Upper lobe of right lung (tissue), 1 donor: ENCODE measurements at regions not wholly inside any gene's neighbourhood (a gene's known extent, or its start where the extent isn't known, plus 50 kb on each side); places are given as distances from the start of the nearest gene placed in this dataset.

Source experiments
- ATAC-seq: fragments of 200-7000 bp; cut with Tn5 transposase; one replicate; pipeline ENCODE4 v1.9.1; 2020; ENCODE audit warnings: mild to moderate bottlenecking, moderate library complexity
- DNase-seq: peaks from one replicate; pipeline ENCODE4 v3.0.0-alpha.2; 2020
- H3K27ac ChIP-seq: fragments of 200-600 bp; one replicate; pipeline ENCODE4 v1.8.0; 2022
- H3K27me3 ChIP-seq: fragments of 200-600 bp; one replicate; pipeline ENCODE4 v1.8.0; 2022; ENCODE audit warnings: mild to moderate bottlenecking
- H3K36me3 ChIP-seq: fragments of 200-600 bp; one replicate; pipeline ENCODE4 v1.8.0; 2022
- H3K4me1 ChIP-seq: fragments of 200-600 bp; one replicate; pipeline ENCODE4 v1.8.0; 2022
- H3K4me3 ChIP-seq: fragments of 200-600 bp; one replicate; pipeline ENCODE4 v1.8.0; 2022; ENCODE audit warnings: mild to moderate bottlenecking
- H3K9me3 ChIP-seq: fragments of 200-600 bp; one replicate; pipeline ENCODE4 v1.8.0; 2022
- CTCF ChIP-seq: fragments of 200-600 bp; IDR thresholded peaks from one replicate; pipeline ENCODE4 v1.8.0; 2022; ENCODE audit warnings: antibody characterized with exemption
- intact Hi-C: fragments of 100-400 bp; cut with DNase I; formaldehyde crosslinking; loops from one replicate; pipeline ENCODE4 v1.11.0; 2022
- donor health status: DM: no; HTN: yes; CAD: no; lungs with severe emphysema.

DNA sequence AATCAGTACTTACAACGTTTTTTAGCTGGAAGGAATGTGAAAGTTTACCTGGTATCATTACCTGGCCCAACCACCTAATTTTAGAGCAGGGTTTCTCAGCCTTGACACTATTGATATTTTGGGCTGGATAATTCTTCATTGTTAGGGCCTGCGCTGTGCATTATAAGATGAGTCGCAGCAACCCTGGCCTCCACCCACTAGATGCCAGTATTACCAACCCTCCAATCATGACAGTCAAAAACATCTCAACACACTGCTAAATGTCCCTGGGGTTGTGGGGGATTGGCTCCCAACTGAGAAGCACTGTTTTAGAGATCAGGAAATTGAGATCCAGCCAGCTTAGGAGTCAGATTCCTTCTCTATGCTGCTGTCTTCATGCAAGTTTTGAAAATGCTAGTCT lies 265.3 kb upstream of the TCF4 start:
- Histone ChIP-seq H3K36me3 (no peaks in the 10 kb centered on the region), H3K9me3 (no peaks in the 10 kb centered on the region), H3K27me3 (no peaks in the 10 kb centered on the region), H3K4me1 (no peaks in the 10 kb centered on the region), H3K27ac (no peak overlapping the region), H3K4me3 (no peak overlapping the region)
- intact Hi-C loops = no loop called here
- DNase-seq = no peak
- no peak for TF ChIP-seq CTCF
- no peak for ATAC-seq

GRCh38 chr18:55850904-55851303 lies 262.9 kb upstream of the TCF4 start:
- H3K9me3 ChIP-seq = no peaks in the 10 kb centered on the region
- ATAC-seq = no peak
- DNase-seq = no peak
- TF ChIP-seq CTCF = no peak
- no peak overlapping the region for H3K4me3 ChIP-seq
- intact Hi-C loops = no loop called here
- H3K27me3 ChIP-seq = no peaks in the 10 kb centered on the region
- no peak overlapping the region for H3K27ac ChIP-seq
- no peaks in the 10 kb centered on the region for H3K36me3 ChIP-seq
- H3K4me1 ChIP-seq = no peaks in the 10 kb centered on the region

- no peak for TF ChIP-seq CTCF
- H3K27me3 ChIP-seq = no peaks in the 10 kb centered on the region
- no peak for ATAC-seq
- no peak for DNase-seq
- H3K4me3 ChIP-seq = no peak overlapping the region
- H3K9me3 ChIP-seq = no peaks in the 10 kb centered on the region
- H3K36me3 ChIP-seq = no peaks in the 10 kb centered on the region
- H3K4me1 ChIP-seq = no peaks in the 10 kb centered on the region
- intact Hi-C loops = no loop called here
- H3K27ac ChIP-seq = no peak overlapping the region
Measured at GRCh38 chr18:55849391-55849790, 261.4 kb upstream of the TCF4 start.

DNA sequence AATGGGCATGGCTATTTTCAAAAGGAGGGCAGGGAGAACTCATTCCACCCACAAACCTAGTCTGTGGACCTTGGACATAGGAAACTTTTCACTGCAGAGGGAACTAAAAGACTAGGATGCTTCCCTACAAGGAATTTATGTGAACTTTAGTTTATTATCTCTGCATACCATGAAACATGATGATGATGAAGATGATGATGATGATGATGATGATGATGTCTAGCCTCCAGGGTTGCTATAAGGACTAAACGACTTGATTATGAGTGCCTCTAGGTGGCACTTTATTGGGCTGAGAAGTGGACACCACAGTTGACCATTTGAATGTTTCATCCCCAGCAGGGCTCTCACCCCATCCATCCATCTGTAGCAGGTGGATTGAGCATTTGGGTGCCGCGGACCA lies 260.0 kb upstream of the TCF4 start:
- ATAC-seq = no peak
- H3K9me3 ChIP-seq = no peaks in the 10 kb centered on the region
- no peak for TF ChIP-seq CTCF
- no peak for DNase-seq
- H3K27me3 ChIP-seq = no peaks in the 10 kb centered on the region
- no peaks in the 10 kb centered on the region for H3K4me1 ChIP-seq
- no peak overlapping the region for H3K27ac ChIP-seq
- H3K4me3 ChIP-seq = no peak overlapping the region
- intact Hi-C loops = no loop called here
- H3K36me3 ChIP-seq = no peaks in the 10 kb centered on the region

- H3K4me1 ChIP-seq = no peaks in the 10 kb centered on the region
- H3K27me3 ChIP-seq = no peaks in the 10 kb centered on the region
- H3K27ac ChIP-seq = no peak overlapping the region
- no peak for TF ChIP-seq CTCF
- H3K36me3 ChIP-seq = no peaks in the 10 kb centered on the region
- intact Hi-C loops = no loop called here
- no peak overlapping the region for H3K4me3 ChIP-seq
- DNase-seq (no peak), ATAC-seq (no peak)
- no peaks in the 10 kb centered on the region for H3K9me3 ChIP-seq
Measured at GRCh38 chr18:55845221-55845620, 257.2 kb upstream of the TCF4 start.

- no peak for DNase-seq
- intact Hi-C loops = no loop called here
- ATAC-seq = no peak
- Histone ChIP-seq H3K9me3 (no peaks in the 10 kb centered on the region), H3K36me3 (no peaks in the 10 kb centered on the region), H3K27ac (no peak overlapping the region), H3K4me3 (no peak overlapping the region), H3K27me3 (no peaks in the 10 kb centered on the region), H3K4me1 (no peaks in the 10 kb centered on the region)
- no peak for TF ChIP-seq CTCF
Measured at GRCh38 chr18:55844382-55844781, 256.4 kb upstream of the TCF4 start.
